ENCODE measurements at regions not wholly inside any gene's neighbourhood (a gene's known extent, or its start where the extent isn't known, plus 50 kb on each side); places are given as distances from the start of the nearest gene placed in this dataset.
"Not testable (repeated sequence)": the region's sequence is repeated elsewhere in the genome, so short reads cannot be mapped to it uniquely, and the experiment has no call there.

DNA sequence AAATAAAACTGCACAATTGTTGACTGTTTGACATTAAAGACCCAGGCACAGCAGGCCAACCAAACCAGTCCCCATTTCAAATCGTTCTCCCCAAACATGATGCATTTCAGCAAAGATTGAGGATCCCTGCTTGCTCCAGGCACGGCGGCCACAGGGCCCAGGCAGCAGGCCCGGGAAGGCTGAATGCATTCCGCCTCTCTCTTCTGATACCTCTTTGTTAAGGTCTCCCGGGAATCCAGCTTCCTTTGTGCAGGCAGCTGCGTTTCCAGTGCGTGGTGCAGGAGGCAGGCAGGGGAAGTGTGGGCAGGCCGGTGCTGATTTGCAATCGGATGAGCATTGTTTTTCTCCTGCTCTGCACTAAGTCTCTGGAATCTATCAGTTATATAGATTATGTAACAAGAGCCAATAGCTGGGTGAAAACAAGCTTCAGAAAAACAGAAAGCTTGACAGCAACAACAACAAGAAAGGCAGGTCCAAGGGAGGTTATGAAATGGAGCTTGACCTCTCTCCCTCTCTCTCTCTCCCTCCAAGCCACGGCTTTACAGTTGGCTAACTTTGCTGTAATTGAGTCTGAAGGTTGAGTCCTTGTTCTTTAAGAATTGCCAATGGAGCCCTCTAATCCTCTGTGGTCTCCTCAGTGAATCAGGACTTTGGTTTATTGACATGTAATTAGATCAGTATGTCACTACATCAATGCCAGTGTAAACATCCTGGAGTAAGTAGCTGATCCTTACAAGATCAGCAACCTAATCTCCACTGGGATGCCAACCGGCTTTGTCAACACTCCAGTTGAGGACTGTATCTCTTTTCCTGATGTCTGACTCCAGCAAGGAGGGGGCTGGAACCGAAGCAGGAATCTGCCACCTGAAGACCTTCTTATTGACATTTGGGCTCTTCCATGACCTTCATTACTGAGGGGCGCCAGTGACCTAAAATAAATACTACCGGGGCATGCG is 338.0 kb downstream of the TEX29 start:
- DNase-seq (ENCODE audit: extremely low read depth, low read depth), result no peak

DNA sequence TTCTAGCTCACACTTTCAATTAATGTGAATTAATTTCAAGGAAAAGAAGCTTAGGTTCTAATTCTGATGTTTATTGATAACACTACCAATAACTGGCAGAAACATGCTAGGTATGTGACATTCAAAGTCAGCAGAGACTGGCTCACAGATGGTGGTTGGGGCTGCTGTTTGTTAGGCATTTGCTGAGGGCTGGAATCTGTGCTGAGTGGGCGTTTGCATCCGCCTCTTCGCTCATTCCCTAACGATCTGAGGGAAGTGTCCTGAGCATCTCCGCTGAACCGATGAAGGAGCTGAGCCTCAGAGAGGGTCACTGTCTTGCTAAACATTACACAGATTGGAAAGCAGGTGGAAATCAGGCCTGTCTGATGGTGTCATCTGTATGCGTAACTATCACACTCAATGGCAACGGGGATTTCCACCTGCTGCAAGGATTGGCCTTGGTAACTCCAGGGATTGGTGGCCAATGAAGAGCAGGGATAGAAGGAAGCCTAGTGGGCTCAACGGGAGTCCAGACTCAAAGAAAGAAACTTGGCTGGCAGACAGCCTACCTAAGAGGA is 338.9 kb downstream of the TEX29 start:
- no peak for DNase-seq (ENCODE audit: extremely low read depth, low read depth)

DNA sequence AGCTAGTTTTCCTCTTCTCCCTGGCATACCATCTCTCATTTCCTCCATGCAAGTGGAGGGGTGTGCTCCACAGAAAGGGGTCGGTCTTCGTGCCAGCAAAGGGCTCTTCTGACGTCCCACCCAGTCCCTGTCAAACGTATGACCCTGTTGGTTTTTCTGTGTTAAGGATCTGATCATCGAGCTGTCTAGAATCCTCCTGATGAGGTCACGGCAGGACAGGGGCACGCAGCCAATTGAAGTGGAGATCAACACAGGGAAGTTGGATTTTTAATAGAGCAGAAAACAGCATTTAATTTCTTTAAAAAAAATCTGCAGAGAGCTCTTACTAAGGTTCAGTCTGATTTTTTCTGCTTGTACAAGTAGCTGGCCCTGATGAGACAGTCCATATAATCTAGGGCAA is 339.4 kb downstream of the TEX29 start:
- no peak for DNase-seq (ENCODE audit: extremely low read depth, low read depth)

DNA sequence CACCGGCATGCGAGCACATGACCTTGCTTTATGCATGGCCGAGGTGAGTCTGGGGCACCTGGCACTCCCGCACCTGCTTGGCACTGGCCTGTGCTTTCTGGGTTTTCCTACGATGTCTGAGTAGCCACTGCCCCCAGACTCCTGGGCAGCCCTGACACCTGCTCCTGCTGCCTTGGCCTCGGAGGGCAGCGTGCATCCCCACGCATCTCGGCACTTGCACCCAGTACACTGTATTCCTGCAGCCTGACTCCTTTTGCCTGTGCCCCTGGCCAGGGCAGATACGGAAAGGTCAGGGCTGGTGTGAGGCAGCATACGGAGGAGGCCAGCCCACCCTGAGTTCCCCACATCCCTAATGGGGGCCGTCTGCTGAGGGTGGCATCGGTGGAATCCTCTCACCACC is 340.6 kb downstream of the TEX29 start:
- DNase-seq (ENCODE audit: extremely low read depth, low read depth), result no peak

DNA sequence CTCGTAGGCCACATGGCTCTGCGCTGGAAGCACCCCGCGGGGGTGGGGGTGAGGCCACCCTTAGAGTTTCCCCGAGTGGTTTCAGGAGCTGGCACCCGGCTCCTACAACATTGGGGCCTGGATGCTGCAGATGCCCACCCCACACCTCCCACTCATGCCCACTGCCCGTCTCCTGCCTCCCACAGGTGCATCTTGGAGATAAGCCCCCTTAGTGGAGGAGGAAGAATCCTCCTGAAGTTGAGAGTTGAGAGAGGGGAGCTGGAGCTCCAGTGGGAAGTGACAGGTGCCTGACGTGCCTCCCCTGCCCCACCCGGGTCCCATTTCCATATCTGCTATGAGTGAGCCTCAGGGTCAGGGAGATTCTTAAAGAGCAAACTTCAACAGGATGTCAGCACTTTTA is 341.3 kb downstream of the TEX29 start:
- no peak for DNase-seq (ENCODE audit: extremely low read depth, low read depth)

DNA sequence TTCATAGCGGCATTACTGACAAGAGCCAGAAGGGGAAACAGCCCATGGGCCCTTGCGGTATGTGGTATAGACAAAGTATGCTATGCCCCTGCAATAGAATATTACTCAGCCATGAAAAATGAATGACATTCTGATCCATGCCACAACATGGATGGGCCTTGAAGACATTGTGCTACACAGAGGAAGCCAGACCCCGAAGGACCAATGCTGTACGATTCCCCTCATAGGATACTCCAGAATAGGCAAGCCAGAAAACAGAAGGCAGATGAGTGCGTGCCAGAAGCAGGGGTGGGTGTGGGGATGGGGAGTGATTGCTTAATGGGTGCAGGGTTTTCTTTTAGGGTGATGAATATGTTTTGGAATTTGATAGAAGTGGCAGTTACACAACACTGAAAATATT is 342.0 kb downstream of the TEX29 start:
- no peak for DNase-seq (ENCODE audit: extremely low read depth, low read depth)

DNA sequence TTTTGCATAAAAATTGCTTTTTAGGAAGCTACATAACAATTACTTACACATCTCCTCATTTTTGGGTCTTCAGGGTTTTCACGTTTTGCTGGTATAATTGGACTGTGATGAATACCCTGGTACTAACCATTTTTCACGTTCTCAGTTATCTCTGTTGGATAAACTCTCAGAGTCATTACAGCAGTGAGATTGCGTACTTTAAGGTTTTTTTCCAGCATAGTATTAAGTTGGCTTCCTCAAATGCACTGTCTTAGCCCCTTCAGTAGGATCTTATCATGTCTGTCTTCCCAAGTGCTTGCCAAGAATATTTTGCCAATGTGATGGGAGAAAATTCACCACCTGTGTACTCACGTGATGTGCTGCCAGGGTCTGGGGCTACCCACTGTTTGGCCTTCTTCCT is 342.5 kb downstream of the TEX29 start:
- no peak for DNase-seq (ENCODE audit: extremely low read depth, low read depth)

DNA sequence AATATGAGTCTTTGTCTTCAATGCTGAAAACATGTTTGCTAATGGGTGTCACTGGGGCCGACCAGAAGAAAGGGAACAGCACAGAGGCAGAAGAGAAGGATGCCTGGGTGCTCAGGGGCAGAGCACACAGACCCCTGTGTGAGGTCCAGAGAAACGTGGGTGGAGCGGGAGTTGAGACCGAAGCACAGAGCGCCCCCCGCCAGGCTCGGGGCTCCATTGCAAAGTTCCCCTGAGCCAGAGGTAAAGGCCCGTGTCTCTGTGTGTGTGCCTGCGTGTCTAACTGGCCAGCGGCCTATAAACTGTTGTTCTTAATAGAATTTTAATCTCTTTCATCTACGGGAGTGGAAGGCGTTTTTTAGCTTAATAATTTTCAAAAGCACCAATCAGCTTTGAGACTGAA is 343.1 kb downstream of the TEX29 start:
- no peak for DNase-seq (ENCODE audit: extremely low read depth, low read depth)

DNA sequence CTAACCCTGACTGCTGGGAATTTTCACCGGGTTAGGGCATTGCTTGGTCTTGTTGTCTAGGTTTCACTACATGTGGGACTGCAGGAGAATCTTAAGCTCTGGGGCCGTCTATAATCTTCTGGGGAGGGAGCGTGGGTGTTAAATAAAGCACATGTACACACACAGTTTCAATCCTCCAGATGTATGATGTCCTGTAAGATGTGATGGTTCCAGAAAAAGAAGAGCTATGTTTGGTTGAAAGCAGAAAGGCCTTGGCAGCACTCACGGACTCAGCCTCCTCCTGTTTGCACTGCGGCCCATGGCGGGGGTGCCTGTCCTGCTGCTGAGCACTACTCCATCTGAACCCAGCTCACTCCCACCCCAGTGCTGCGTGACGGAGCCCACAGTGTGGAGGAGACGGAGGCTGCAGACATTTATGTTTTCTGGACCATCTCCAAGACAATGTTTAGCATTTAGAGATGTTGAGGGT is 343.5 kb downstream of the TEX29 start:
- no peak for DNase-seq (ENCODE audit: extremely low read depth, low read depth)

DNA sequence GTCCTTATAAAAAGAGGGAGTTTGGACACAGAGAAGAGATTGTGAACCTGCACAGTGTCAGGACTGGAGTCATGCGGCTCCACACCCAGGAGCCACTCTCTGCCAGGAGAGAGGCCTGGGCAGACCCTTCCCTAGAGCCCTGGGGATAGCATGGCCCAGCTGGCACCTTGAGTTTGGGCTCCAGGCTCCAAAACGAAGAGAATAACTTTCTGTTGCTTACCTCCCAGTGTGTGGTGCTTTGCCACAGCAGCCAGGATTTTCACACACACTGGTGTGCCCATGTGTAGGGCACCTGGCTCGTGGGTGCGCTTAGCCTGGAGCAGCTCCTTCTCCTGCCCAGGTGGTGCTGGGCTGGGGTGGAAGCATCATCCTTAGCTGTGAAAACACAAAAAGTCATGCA is 344.3 kb downstream of the TEX29 start:
- DNase-seq (ENCODE audit: extremely low read depth, low read depth), result no peak

DNA sequence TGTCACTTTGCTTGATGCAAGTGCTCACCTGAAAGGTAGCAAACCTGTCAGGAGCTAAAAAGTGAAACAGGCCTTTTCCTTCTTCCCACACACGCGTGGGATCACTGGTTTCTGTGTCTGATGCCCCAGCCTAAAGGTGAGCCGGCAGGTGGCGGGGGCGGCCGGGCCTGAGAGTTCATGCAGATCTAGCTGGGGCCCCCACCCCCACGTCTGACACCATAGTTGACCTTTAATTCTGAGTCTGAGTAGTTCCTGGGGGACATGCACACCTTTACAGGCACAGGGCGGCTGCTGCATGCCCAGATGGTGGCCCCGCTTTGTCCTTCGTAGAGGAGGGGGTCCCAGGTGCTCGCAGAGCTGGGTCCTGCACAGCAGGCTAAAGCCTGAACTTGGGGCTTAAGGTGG is 345.3 kb downstream of the TEX29 start:
- no peak for DNase-seq (ENCODE audit: extremely low read depth, low read depth)

DNA sequence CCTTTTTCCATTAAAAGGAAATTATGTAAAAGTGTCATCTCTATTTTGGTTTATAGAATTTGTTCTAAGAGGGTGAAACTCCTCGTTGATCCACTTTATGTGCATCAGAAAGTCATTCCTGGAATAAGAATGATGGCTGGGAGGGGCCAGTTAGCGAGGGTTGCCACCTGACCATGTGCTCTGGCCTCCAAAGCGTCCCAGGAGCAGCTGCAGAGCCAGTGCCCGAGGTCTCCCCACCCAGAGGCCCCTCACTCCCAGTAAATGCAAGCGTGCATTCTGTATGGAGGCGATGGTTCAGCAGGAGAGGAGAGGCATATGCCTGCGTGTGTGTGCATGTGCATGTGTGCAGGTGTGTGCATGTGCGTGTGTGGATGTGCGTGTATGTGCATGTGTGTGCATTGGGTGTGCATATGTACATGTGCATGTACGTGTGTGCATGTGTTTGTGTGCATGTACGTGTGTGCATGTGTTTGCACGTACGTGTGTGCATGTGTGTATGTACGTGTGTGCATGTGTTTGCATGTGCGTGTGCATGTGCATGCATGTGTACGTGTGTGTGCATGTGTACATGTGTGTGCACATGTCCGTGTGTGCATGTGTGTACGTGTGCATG is 345.8 kb downstream of the TEX29 start:
- DNase-seq (ENCODE audit: extremely low read depth, low read depth), result no peak

DNA sequence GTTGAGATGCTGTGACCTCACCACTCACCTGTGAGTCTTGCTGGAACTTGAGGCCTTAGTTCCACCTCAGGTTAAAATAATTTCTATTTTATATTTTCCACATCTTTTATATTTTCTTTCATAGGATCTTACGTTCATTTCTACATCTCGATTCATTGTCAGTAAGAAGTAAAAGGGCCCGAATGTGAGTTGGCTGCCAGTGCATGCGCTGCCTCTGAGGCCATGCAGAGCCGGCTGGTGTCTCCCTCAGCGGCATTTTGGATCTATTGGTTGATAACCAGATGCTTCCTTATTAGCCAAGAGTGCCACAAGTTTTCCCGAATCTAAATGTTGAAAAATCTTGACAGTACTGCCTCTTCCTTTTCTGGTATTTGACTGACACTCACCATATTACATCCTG is 347.3 kb downstream of the TEX29 start:
- DNase-seq (ENCODE audit: extremely low read depth, low read depth), result no peak

DNA sequence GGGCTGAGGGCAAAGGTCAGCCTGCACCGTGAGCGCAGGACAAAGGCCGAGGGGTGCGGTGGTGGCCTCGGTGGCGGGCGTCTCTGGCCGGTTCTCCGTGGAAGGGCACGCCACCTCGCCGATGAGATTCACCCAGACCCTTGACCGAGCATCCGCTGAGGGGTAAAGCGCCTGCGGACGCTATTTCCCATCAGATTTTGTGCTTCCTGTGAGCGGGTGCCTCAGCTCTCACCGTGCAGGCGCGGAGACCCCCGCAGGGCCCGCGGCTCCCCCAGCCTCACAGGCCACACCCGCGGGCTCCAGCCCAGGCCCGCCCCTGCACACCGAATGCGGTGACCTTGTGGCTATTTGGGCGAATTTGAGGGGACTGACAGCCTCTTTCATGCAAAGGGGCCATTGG is 348.0 kb downstream of the TEX29 start:
- DNase-seq (ENCODE audit: extremely low read depth, low read depth), result no peak

DNA sequence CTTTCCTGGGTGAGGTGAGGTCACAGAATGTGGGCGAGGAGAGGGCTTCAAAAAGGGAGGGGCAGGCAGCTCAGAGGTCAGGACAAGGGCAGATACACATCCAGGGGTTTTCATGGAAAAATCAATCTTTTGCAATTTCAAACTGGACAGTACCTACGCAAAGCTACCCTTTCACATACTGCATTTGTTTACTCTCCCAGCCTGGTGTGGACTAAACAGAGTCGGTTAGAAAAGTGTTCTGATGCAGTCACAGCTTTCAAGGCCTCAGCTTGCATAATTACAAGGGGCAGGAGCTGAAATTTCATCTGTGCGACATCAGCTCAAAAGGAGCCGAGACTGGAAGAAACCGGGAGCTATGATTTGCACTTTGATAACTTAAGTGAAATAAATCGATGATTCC is 351.8 kb downstream of the TEX29 start:
- not testable (repeated sequence) for DNase-seq (ENCODE audit: extremely low read depth, low read depth)

DNA sequence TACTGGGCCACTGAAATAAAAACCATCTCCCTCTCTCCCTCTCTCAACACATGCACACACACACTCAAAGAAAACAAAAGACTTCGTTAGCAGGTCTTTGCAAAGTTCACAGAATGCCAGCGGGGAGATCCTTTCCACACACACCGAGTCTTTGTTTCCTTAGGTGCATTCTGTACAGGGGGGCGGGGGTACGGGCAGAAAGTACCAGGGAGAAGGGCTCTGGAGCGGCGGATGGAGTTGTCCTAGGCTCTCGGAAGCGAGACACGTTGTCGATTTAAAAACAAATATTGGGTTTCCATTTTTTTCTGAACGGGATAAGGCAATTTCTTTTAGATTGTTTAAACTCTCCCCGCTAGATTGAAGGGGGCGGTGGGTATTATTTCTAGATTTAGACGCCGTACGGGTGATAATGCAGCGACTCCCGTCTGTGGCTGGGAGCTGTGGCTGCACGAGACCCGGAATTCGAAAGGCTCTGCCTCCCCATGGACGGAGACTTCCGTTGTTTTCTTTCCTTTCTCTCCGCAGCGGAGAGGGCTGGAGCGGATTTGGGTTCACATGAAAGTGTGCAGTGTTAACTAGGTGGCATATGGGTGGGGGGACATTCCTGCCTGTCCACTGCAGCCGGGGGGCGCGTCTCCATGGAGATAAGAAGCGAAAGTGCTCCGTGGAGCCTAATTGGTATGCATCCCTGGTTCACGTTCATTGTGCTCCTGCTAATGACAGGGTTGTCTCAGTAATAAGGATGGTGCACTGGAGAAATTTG is 357.9 kb downstream of the TEX29 start:
- not testable (repeated sequence) for DNase-seq (ENCODE audit: extremely low read depth, low read depth)

DNA sequence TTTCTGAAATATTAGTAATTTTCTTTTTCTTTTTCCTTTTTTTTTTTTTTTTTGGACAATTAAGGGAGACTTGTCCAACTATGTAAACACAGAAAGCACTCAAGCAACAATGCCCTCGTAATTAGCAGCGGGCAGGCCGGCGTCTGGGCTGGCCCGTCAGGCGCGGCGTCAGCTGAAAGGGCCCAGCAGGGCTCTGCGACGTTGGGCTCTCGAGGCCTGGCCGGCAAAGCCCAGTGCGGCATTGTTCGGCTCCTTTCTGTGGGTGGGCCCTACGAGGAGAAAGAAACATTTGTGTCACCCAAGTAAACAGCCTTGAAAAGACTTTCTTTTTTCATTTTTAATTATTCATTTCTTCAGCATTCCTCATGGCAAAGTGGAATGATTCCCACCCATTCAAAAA is 359.2 kb downstream of the TEX29 start:
- DNase-seq (ENCODE audit: extremely low read depth, low read depth), result not testable (repeated sequence)

DNA sequence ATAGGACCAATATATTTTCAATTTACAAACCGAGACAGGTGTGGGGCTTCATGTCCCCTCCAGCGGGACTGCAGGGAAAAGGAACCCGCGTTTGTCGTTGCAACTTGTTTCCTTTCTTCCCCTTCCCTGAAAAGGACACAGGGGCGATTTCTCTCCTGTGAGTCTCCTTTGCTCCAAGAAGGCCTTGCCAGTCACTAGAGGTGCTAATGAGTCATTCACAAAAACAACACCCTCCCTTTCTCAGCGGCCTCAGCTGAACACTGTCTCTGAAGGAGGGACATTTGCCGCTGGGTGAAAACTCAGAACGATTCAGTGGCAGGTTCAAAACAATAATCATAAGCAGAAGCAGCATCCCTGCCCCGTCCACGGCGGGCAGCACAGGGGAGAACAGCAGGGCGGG is 359.7 kb downstream of the TEX29 start:
- not testable (repeated sequence) for DNase-seq (ENCODE audit: extremely low read depth, low read depth)

DNA sequence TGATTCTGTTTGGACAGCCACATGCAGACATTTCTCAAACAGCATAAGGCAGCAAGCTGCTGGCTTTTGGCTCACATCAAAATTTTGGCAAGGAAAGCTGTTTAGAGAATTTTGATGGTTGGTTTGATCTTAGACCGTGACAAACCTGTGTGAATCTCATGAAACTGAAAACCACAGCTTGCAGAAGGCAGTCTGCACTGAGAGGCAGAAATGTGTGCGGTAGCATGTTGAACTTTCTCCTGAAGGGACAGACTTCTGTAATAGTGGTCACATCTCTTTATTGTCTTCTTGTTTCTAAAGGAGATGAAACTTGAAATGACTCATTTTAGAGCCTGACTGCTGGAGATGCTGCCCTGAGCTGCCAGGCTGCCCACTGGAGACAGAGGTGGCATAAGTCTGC is 371.6 kb downstream of the TEX29 start:
- not testable (repeated sequence) for DNase-seq (ENCODE audit: extremely low read depth, low read depth)

DNA sequence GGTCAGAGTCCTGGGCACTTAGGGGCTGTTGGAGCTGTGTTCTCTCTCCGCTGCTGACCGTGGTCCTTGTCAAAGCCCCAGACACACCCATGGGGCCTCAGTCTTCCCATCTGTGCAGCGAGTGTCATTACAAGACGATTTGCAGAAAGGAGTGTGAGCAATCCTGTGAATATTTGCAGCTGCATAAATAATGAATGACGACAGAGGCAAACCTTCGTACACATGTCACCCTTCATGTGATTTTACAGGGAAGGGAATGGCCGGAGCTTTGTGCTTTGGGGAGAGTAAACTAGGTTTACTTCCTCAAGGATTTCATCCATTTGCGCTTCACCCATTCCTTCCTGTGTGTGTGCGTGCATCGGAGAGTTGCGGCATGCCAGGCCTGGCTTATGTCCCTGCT is 370.8 kb upstream of the SOX1 start:
- DNase-seq (ENCODE audit: extremely low read depth, low read depth), result not testable (repeated sequence)

DNA sequence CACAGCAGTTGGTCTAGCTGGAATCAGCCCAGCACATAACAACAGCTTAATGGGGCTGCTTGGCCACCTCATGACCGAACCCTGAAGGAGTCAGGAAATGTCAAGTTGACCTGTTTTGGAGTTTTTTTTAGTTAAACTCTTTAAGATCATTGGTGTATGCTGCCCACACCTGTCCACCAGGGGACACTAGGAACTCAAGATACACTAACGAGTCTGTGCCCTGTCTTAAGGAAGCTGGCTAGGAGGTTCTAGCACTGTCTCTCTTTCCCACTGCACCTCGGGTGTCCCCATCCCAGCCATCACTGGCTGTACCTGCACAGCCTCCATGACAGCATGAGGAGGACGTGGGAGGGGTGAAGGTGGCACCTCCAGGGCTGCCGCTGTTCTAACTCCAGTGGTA is 364.9 kb upstream of the SOX1 start:
- DNase-seq (ENCODE audit: extremely low read depth, low read depth), result not testable (repeated sequence)

Data from NCI-H460 (cell line).